NOMO-1 treated with DMSO at 0.1 percent for 48 hours (cell line): ENCODE measurements at regions not wholly inside any gene's neighbourhood (a gene's known extent, or its start where the extent isn't known, plus 50 kb on each side); places are given as distances from the start of the nearest gene placed in this dataset.

Source experiments
- DNase-seq: peaks from one replicate; lab custom pipeline; 2025; ENCODE audit not compliant: unreplicated experiment; lab: John Stamatoyannopoulos, UW

- DNase-seq, result no peak
Observed at GRCh38 chr16:80489173-80489572, 51.6 kb upstream of the DYNLRB2 start.

GRCh38 chr16:80488167-80488566 is 52.6 kb upstream of the DYNLRB2 start:
- no peak for DNase-seq

GRCh38 chr16:80480664-80481063 is 60.1 kb upstream of the DYNLRB2 start:
- no peak for DNase-seq

GRCh38 chr16:80477838-80478237 is 63.0 kb upstream of the DYNLRB2 start:
- no peak for DNase-seq

- no peak for DNase-seq
Observed at GRCh38 chr16:80468029-80468428, 72.8 kb upstream of the DYNLRB2 start.

- DNase-seq, result peak; percentile 57
Observed at GRCh38 chr16:80466024-80466987, 74.5 kb upstream of the DYNLRB2 start.

GRCh38 chr16:80463751-80464495 is 76.9 kb upstream of the DYNLRB2 start:
- DNase-seq, result no peak

- no peak for DNase-seq
Observed at GRCh38 chr16:80463326-80463725, 77.5 kb upstream of the DYNLRB2 start.

GRCh38 chr16:80462917-80463316 is 77.9 kb upstream of the DYNLRB2 start:
- DNase-seq, result no peak

GRCh38 chr16:80460988-80461387 is 79.8 kb upstream of the DYNLRB2 start:
- DNase-seq, result no peak

- DNase-seq, result no peak
Observed at GRCh38 chr16:80459966-80460365, 80.8 kb upstream of the DYNLRB2 start.

GRCh38 chr16:80459331-80459777 is 81.4 kb upstream of the DYNLRB2 start:
- no peak for DNase-seq

- no peak for DNase-seq
Observed at GRCh38 chr16:80457871-80458270, 82.9 kb upstream of the DYNLRB2 start.

- DNase-seq, result no peak
Observed at GRCh38 chr16:80454802-80455201, 86.0 kb upstream of the DYNLRB2 start.

GRCh38 chr16:80449392-80449791 is 91.4 kb upstream of the DYNLRB2 start:
- no peak for DNase-seq

GRCh38 chr16:80447241-80447640 is 93.6 kb upstream of the DYNLRB2 start:
- DNase-seq, result no peak

GRCh38 chr16:80442779-80443178 is 98.0 kb upstream of the DYNLRB2 start:
- DNase-seq, result no peak

- no peak for DNase-seq
Observed at GRCh38 chr16:80441935-80442334, 98.9 kb upstream of the DYNLRB2 start.

GRCh38 chr16:80440667-80441066 is 100.1 kb upstream of the DYNLRB2 start:
- DNase-seq, result no peak

- no peak for DNase-seq
Observed at GRCh38 chr16:80437707-80438106, 103.1 kb upstream of the DYNLRB2 start.

- DNase-seq, result no peak
Observed at GRCh38 chr16:80436510-80436909, 104.3 kb upstream of the DYNLRB2 start.

- no peak for DNase-seq
Observed at GRCh38 chr16:80433623-80434022, 107.2 kb upstream of the DYNLRB2 start.
